ENCODE measurements at regions not wholly inside any gene's neighbourhood (a gene's known extent, or its start where the extent isn't known, plus 50 kb on each side); places are given as distances from the start of the nearest gene placed in this dataset.
A peak's percentile ranks its signal among the peaks of the same experiment; 100 is the strongest.

GRCh38 chr2:194260185-194260584, 1396.8 kb upstream of the SLC39A10 start:
- no peak for FAIRE-seq
- DNase-seq (ENCODE audit: insufficient read length, low spot score), result no peak

- DNase-seq (ENCODE audit: insufficient read length, low spot score), result no peak
- FAIRE-seq, result no peak
These were observed 1399.9 kb upstream of the SLC39A10 start for GRCh38 chr2:194257095-194257494.

GRCh38 chr2:194253528-194254259, 1403.3 kb upstream of the SLC39A10 start:
- DNase-seq (ENCODE audit: insufficient read length, low spot score), result no peak
- no peak for FAIRE-seq

GRCh38 chr2:194252127-194252526, 1404.9 kb upstream of the SLC39A10 start:
- FAIRE-seq (no peak), DNase-seq (ENCODE audit: insufficient read length, low spot score) (no peak)

- FAIRE-seq (no peak), DNase-seq (ENCODE audit: insufficient read length, low spot score) (no peak)
These were observed 1424.4 kb upstream of the SLC39A10 start for GRCh38 chr2:194232600-194232999.

- no peak for FAIRE-seq
- no peak for DNase-seq (ENCODE audit: insufficient read length, low spot score)
These were observed 1433.8 kb upstream of the SLC39A10 start for GRCh38 chr2:194223218-194223617.

- FAIRE-seq (no peak), DNase-seq (ENCODE audit: insufficient read length, low spot score) (no peak)
These were observed 1442.8 kb upstream of the SLC39A10 start for GRCh38 chr2:194214192-194214591.

GRCh38 chr2:194205568-194206227, 1451.3 kb upstream of the SLC39A10 start:
- no peak for FAIRE-seq
- DNase-seq (ENCODE audit: insufficient read length, low spot score), result no peak

- DNase-seq (ENCODE audit: insufficient read length, low spot score), result no peak
- FAIRE-seq, result no peak
These were observed 1453.1 kb upstream of the SLC39A10 start for GRCh38 chr2:194203898-194204297.

GRCh38 chr2:194182888-194183287, 1474.1 kb upstream of the SLC39A10 start:
- FAIRE-seq, result no peak
- no peak for DNase-seq (ENCODE audit: insufficient read length, low spot score)

- FAIRE-seq (no peak), DNase-seq (ENCODE audit: insufficient read length, low spot score) (no peak)
These were observed 1480.9 kb upstream of the SLC39A10 start for GRCh38 chr2:194176134-194176533.

GRCh38 chr2:194166818-194167217, 1490.2 kb upstream of the SLC39A10 start:
- FAIRE-seq (peak; percentile 67), DNase-seq (ENCODE audit: insufficient read length, low spot score) (no peak)

- DNase-seq (ENCODE audit: insufficient read length, low spot score), result no peak
- FAIRE-seq, result no peak
These were observed 1501.6 kb upstream of the SLC39A10 start for GRCh38 chr2:194155431-194155830.

- DNase-seq (ENCODE audit: insufficient read length, low spot score) (no peak), FAIRE-seq (no peak)
These were observed 1505.8 kb upstream of the SLC39A10 start for GRCh38 chr2:194151231-194151630.

- no peak for FAIRE-seq
- no peak for DNase-seq (ENCODE audit: insufficient read length, low spot score)
These were observed 1521.6 kb upstream of the SLC39A10 start for GRCh38 chr2:194135463-194135862.

- FAIRE-seq (no peak), DNase-seq (ENCODE audit: insufficient read length, low spot score) (no peak)
These were observed 1528.2 kb upstream of the SLC39A10 start for GRCh38 chr2:194128810-194129209.

- DNase-seq (ENCODE audit: insufficient read length, low spot score) (no peak), FAIRE-seq (no peak)
These were observed 1530.6 kb upstream of the SLC39A10 start for GRCh38 chr2:194126418-194126817.

- DNase-seq (ENCODE audit: insufficient read length, low spot score) (no peak), FAIRE-seq (no peak)
These were observed 1540.2 kb upstream of the SLC39A10 start for GRCh38 chr2:194116861-194117260.

- no peak for DNase-seq (ENCODE audit: insufficient read length, low spot score)
- FAIRE-seq, result no peak
These were observed 1551.7 kb upstream of the SLC39A10 start for GRCh38 chr2:194105358-194105757.

- DNase-seq (ENCODE audit: insufficient read length, low spot score), result peak; percentile 2
- peak; percentile 81 for FAIRE-seq
These were observed 1552.3 kb upstream of the SLC39A10 start for GRCh38 chr2:194104687-194105086.

GRCh38 chr2:194103941-194104659, 1552.9 kb upstream of the SLC39A10 start:
- no peak for DNase-seq (ENCODE audit: insufficient read length, low spot score)
- FAIRE-seq, result no peak

- no peak for FAIRE-seq
- no peak for DNase-seq (ENCODE audit: insufficient read length, low spot score)
These were observed 1554.5 kb upstream of the SLC39A10 start for GRCh38 chr2:194102546-194102945.
